GM06990 (cell line): ENCODE measurements at regions not wholly inside any gene's neighbourhood (a gene's known extent, or its start where the extent isn't known, plus 50 kb on each side); places are given as distances from the start of the nearest gene placed in this dataset.

ENCODE experiments used
- DNase-seq: peaks from one replicate; pipeline ENCODE4 v3.0.0-alpha.2; 2011; ENCODE audit not compliant: insufficient read length; ENCODE audit errors: extremely low read depth
- H3K27me3 ChIP-seq: replicated peaks from 2 replicates; pipeline ENCODE4 v1.6.0; 2011; ENCODE audit warnings: low read length; ENCODE audit not compliant: control insufficient read depth, insufficient read depth
- H3K36me3 ChIP-seq: 2 replicates; pipeline ENCODE4 v1.5.1; 2011; ENCODE audit warnings: low read length; ENCODE audit not compliant: control insufficient read depth, insufficient read depth
- H3K4me3 ChIP-seq: replicated peaks from 2 replicates; pipeline ENCODE4 v1.5.1; 2011; ENCODE audit warnings: low read depth, mild to moderate bottlenecking, control low read depth, low read length
- TF ChIP-seq, protein P1 (sequence below): IDR thresholded peaks from 2 replicates; pipeline ENCODE4 v1.5.1; 2011; ENCODE audit warnings: low read length, control low read depth, mild to moderate bottlenecking, inconsistent platforms; ENCODE audit not compliant: insufficient read depth, poor library complexity, severe bottlenecking

DNA sequence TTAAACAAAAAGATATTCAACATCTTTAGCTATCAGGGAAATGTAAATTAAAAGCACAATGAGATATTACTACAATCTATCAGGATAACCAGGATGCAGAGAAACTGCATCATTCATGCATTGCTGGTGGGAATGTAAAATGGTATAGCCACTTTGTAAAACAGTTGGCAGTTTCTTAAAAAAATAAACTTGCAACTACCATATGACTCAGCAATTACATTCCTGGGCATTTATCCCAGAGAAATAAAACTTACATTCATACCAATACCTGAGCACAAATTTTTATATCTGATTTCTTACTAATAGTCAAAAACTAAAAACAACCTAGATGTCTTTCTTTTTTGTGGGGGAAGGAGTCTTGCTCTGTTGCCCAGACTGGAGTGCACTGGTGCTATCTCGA is 190.3 kb upstream of the TAB2 start:
- TF ChIP-seq, protein P1, sequence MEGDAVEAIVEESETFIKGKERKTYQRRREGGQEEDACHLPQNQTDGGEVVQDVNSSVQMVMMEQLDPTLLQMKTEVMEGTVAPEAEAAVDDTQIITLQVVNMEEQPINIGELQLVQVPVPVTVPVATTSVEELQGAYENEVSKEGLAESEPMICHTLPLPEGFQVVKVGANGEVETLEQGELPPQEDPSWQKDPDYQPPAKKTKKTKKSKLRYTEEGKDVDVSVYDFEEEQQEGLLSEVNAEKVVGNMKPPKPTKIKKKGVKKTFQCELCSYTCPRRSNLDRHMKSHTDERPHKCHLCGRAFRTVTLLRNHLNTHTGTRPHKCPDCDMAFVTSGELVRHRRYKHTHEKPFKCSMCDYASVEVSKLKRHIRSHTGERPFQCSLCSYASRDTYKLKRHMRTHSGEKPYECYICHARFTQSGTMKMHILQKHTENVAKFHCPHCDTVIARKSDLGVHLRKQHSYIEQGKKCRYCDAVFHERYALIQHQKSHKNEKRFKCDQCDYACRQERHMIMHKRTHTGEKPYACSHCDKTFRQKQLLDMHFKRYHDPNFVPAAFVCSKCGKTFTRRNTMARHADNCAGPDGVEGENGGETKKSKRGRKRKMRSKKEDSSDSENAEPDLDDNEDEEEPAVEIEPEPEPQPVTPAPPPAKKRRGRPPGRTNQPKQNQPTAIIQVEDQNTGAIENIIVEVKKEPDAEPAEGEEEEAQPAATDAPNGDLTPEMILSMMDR: no peak
- no peak for DNase-seq
- Histone ChIP-seq H3K4me3 (no peak overlapping the region), H3K36me3 (no peaks in the 10 kb centered on the region), H3K27me3 (no peaks in the 10 kb centered on the region)

DNA sequence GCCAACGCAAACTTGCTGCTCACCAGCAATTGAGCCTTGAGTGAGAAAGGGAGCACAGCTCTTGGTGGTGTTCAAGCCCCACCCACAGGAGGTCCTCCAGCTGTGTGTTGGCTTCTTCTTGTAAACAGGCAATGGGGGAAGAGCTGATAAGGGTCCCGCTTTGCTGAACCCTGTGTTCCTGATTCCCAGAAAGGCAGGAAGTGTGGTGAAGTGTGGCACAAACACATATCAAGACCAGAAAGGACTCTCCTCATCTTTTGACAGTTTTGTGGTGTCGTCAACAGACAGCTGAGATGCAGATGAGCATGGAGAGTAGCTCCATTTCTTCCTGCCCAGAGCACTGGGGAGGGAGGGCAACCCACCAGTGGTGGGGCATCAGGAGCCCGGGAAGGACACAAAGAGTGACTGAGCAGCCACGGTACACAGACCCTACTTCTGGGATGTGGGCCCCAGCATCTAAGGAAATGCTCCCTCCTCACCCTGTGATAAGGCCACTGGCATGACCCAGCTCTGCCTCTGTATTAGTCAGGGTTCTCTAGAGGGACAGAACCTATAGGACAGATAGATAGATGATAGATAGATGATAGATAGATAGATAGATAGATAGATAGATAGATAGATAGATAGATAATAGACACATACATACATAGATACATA is 188.9 kb upstream of the TAB2 start:
- no peaks in the 10 kb centered on the region for H3K27me3 ChIP-seq
- TF ChIP-seq, protein P1: no peak
- no peak overlapping the region for H3K4me3 ChIP-seq
- no peak for DNase-seq
- H3K36me3 ChIP-seq: no peaks in the 10 kb centered on the region

DNA sequence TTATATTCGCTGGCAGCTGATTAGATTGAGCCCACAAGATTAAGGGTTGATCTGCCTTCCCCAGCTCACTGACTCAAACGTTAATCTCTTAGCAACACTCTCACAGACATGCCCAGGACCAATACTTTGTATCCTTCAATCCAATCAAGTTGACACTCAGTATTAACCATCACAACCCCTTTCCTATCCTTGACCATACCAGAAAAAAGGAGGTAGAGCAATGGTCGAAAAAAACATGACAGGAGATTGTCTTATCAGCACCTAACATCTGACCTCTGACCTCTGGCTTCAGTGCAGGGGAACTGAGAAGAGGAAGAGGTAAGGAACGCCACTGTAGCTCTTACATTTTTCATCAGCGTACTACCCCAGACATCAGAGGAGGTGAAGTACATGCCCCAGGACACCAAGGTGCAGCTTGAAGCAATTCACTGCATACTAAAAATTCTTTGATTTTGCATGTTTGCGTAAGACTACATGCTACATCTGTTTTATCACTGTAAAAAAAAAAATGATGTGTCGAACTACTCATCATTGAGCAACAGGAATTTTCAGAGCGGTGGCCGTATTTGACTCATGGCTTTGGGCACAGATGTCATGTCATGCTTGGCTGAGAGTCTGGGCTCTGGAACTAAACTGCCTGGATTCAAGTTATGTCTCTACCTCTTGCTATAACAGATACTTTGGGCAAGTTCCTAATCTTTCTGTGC is 188.0 kb upstream of the TAB2 start:
- no peak for DNase-seq
- Histone ChIP-seq H3K4me3 (no peak overlapping the region), H3K27me3 (no peaks in the 10 kb centered on the region), H3K36me3 (no peaks in the 10 kb centered on the region)
- TF ChIP-seq, protein P1: no peak

DNA sequence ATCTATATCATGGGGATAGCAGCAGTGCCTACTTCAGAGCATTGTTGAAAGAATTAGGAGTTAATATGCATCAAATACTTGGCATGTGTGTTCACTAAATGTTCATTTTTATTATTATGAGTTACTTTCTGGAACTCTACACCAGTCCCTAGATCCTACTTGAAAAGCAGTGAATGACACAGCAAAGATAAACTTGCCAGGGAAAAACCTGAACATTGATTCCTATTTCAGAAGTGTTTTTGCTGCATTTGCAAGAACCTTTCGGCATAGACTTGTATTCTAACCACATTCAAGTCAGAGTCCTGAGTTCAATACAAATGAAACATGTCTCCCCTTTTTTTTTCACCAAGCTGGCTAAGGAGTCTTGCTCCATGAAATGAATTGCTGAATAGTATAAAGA is 187.4 kb upstream of the TAB2 start:
- Histone ChIP-seq H3K4me3 (no peak overlapping the region), H3K27me3 (no peaks in the 10 kb centered on the region), H3K36me3 (no peaks in the 10 kb centered on the region)
- TF ChIP-seq, protein P1: no peak
- DNase-seq: no peak

DNA sequence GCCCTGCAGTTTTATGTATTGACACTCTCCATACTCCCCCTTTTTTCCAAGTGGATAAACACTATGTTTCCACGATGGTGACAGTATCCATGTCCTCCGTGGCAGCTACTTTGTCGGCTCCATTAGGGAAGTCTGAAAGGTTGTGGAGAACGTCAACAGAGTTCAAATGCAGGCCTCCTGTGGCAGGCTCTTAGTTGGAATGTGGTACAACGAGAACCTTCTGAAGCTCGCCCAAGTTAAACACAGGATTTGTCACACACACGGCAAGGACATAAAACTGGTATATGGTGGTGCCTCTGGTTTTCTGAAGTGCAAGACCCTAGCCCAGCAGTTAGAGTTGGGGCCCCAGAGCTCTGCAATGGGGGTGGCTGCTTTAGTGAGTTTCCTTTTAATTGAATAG is 187.0 kb upstream of the TAB2 start:
- Histone ChIP-seq H3K27me3 (no peaks in the 10 kb centered on the region), H3K36me3 (no peaks in the 10 kb centered on the region)

More for the DNA sequence above, 187.0 kb upstream of the TAB2 start:
- no peak overlapping the region for H3K4me3 ChIP-seq
- DNase-seq: no peak
- TF ChIP-seq, protein P1: no peak
